Frontal cortex (tissue), 3 donors: ENCODE measurements at regions not wholly inside any gene's neighbourhood (a gene's known extent, or its start where the extent isn't known, plus 50 kb on each side); places are given as distances from the start of the nearest gene placed in this dataset.
"Not testable (repeated sequence)": the region's sequence is repeated elsewhere in the genome, so short reads cannot be mapped to it uniquely, and the experiment has no call there.

Source experiments
- DNase-seq, 2 donors: peaks; one replicate each; pipeline ENCODE4 v3.0.0; 2012; ENCODE audit warnings: low spot score in 2 of 2
- FAIRE-seq: peaks from 2 replicates; lab custom pipeline; 2012; peaks lifted over from hg19 to GRCh38; lab: Jason Lieb, UNC
- donor health status: control.
- donor health status: control.
- donor health status: control.

GRCh38 chr4:126627255-126627654 lies 1005.5 kb upstream of the INTU start:
- no peak for FAIRE-seq
- DNase-seq: no peak

GRCh38 chr4:126628933-126629332 lies 1003.8 kb upstream of the INTU start:
- no peak for DNase-seq
- FAIRE-seq: no peak

DNA sequence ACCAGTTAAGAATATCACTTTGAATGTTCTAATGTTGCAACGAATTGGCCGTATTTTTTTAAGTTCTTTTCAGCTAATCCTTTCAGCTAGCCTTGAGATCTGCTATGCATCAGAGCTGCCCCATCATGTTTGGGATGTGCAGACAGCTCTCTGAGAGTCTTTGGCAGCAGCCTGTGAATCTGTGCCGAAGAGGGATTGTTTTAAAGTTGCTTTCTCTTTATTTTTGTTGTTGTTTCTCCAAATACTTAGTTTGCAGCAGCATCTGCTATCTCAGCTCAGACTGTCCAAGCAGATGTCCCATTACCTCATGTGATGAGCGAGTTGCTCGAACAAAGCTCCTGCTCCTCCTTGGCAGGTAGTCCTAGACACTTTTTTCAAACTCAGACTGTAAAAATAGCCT lies 1002.5 kb upstream of the INTU start:
- FAIRE-seq (no peak), DNase-seq (no peak)

DNA sequence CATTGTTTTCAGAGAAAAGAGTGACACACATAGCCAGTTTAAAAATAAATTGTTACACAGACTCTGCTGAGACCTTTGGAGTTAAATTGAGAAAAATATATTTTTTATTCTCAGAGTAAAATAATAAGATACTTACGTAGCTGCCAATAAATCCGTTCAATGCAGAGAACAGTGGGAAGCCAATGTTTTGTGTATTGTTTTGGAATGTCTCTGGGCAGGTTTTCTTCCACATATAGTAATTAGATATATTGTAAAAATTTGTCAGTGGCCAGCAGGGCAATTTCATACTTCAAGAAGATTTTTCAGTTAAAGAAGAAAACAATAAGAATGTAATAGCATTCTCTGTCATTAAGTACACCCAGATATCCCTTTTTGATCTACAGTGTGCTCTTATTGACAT lies 999.5 kb upstream of the INTU start:
- FAIRE-seq (no peak), DNase-seq (no peak)

DNA sequence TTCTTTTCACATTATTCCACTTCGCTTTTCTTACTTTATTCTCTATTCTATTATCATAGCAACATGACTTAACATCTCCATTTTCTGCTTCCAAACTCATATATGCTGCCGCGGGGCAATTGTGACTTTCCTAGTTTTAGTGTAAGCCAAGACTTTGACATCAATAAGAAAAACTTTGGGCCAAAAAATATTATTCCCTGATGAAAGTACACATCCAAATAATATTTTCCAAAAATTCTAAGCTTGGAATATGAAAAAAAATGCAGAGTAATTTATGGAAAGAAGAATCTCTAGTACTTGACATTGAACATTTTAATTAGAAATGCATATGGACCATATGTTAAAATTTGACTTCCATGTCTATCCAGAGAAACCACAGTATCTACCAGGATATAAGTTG lies 995.1 kb upstream of the INTU start:
- FAIRE-seq: no peak
- no peak for DNase-seq

DNA sequence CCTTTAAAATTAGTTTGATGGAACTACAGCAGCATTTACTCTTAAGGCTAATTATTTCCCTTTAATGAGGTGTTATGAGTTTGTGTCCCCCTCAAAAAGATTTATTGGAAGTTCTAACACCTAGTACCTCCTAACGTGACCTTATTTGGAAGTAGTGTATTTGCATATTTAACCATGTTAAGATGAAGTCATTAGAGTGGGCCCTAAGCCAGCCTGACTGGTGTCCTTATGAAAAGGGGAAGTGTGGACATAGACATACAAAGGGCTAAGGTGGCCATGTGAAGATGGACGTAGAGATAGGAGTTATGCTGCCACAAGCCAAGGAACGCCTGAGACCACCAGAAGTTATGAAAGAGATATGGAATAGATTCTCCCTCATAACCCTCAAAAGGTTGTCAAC lies 985.4 kb upstream of the INTU start:
- no peak for DNase-seq
- FAIRE-seq: no peak

- no peak for FAIRE-seq
- DNase-seq: no peak
Measured at GRCh38 chr4:126647756-126648397, 984.9 kb upstream of the INTU start.

GRCh38 chr4:126658411-126658810 lies 974.3 kb upstream of the INTU start:
- no peak for FAIRE-seq
- no peak for DNase-seq

DNA sequence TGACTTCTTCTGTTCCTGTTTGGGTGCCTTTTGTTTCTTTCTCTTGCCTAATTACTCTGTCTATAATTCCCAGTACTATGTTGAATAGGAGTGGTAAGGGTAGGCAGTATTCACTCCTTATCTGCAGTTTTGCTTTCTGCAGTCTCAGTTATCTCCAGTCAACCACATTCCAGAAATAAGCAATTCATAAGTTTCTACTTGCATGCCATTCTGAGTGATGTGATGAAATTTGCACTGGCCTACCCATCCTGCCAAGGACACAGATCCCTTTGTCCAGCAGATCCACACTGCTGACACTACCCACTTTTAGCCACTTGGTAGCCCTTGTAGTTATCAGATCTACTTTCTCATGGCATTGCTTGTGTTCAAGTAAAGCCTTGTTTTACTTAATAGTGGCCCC lies 971.6 kb upstream of the INTU start:
- no peak for FAIRE-seq

DNA sequence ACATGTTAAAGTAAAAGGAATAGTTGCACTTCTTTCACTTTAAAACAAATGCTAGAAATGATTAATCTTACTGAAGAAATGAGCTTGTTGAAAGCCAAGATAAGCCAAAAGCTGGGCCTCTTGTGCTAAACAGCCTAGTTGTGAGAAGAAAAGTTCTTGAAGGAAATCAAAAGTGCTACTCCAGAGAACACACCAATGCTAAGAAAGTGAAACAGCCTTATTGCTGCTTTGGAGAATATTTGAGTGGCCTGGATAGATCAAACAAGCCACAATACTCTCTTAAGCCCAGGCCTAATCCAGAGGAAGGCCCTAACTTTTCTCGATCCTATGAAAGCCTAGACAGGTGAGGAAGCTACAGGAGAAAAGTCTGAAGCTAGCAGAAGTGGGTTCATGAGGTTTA lies 967.9 kb upstream of the INTU start:
- FAIRE-seq: no peak
- DNase-seq: no peak

More for the DNA sequence above, 971.6 kb upstream of the INTU start:
- DNase-seq: no peak

- not testable (repeated sequence) for DNase-seq, FAIRE-seq
Measured at GRCh38 chr4:126670038-126670437, 962.7 kb upstream of the INTU start.

DNA sequence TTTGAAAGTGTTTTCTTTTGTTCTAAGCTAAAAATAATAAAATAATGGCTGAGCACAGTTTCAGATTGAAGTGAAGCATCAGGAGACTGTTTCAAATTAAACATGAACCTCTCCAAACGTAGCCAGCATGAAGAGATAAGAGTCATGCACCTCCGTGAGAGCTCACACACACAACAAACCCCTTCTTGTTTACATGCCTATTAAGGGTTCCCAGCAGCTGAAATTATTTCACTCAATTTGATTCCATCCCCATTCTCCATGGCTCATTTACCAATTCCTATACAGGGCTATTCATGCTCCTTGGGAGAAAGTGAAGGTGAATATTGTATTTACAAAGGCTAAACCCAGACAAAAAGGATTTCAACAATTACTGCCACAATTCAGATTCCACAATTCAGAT lies 954.1 kb upstream of the INTU start:
- FAIRE-seq (no peak), DNase-seq (no peak)

DNA sequence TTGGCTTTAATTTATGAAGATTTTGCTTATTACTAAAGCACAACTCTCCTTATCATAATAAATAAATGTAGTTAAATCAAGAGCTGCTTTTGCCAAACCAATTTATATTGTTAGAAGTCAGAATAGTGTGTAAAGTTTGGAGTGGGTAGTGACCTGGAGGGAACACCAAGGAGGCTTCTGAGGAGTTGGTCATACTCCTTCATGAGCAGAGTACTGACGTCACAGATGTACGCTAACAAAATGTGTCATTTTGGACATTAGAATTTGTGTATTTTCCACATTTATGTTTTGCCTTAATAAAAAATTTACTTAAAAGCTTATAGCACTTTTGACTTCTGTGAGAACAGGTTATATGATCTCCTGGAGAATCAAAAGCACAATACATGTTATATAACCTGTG lies 953.5 kb upstream of the INTU start:
- no peak for DNase-seq
- FAIRE-seq: no peak

DNA sequence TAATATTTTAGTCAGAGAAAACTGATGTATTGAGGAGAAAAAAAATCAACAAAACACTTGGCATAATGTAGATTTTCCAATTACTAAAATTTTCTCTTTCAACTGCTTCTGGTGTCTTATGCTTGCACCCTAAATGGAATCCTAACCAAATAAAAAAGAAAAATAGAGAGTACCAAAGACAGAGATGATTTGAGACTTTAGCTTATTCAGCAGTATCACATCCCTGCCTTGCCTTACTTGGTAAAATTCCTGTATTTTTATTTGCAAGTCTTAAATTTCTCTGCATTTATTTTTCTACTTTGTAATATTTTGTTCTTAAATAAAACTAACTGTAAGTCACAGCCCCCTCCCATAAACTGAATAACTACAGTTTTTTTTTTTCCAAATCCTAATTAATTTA lies 950.5 kb upstream of the INTU start:
- DNase-seq (no peak), FAIRE-seq (no peak)

DNA sequence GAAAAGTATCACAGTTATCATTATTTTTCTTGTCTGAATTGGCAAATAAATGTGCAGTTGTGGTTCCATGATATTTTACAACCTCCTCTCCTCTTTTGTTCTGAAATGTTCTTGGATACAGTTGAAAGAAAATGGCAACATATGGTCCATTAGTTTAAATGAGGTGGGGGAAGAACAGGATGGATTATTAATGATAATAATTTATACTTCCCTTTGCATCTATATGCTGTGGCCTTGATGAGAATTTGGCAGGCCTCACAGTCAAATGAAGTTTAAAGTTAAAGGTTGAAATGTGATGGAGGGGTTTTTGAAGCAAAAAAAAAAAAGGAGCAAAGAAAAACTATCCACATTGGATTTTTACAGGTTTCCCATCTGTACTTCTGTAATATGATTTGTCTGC lies 946.3 kb upstream of the INTU start:
- DNase-seq: no peak
- no peak for FAIRE-seq

DNA sequence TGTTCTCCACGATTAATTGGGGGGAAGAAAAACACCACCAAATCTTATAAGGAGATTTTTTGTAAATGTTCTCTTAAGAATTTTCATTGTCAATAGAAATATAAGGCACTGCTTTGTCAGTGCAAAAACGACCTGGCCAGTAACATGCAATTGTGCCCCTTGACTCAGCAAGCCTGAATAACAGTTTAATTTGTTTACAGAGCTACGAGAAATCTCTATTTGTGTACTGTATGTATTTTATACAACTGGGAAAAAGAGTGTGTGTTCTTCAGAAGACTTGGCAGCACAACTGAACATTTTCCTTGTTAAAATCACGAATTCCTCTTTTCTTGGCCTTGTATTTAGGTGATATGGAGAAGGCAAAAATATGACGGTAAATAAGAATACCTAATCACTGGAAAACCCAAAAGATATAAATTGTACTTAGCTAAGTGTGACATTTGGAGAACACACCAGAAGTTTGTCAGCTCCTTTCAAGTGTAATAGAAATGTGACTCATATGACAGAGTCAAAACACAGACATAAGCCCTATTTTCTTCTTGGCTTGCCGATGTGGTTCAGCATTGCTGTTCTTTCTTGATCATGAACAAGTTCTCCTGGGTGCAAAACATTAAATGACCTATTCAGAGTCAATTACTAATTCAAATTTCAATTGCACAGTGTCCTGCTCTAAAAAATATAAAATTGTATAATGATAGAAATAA lies 945.0 kb upstream of the INTU start:
- FAIRE-seq (no peak), DNase-seq (no peak)

GRCh38 chr4:126691797-126692196 lies 941.0 kb upstream of the INTU start:
- DNase-seq (no peak), FAIRE-seq (peak; percentile 17)

- FAIRE-seq: no peak
- DNase-seq: no peak
Measured at GRCh38 chr4:126697748-126698147, 935.0 kb upstream of the INTU start.

DNA sequence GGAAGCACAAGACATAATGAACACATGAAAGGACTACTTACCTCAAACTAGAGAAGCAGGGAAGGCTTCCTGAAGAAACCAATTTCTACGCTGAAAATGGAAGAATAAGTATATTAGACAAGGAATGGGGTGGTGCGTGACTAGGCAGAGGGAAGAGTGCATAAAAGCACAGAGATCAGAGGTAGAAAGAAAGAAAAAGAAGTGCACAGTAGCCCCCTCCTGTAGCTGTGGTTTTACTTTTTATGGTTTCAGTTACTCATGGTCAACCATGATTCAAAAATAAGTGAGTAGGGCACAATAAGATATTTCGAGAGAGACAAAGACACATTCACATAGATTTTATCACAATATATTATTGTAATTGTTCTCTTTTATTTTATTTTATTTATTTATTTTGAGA lies 934.5 kb upstream of the INTU start:
- no peak for FAIRE-seq
- DNase-seq: no peak

DNA sequence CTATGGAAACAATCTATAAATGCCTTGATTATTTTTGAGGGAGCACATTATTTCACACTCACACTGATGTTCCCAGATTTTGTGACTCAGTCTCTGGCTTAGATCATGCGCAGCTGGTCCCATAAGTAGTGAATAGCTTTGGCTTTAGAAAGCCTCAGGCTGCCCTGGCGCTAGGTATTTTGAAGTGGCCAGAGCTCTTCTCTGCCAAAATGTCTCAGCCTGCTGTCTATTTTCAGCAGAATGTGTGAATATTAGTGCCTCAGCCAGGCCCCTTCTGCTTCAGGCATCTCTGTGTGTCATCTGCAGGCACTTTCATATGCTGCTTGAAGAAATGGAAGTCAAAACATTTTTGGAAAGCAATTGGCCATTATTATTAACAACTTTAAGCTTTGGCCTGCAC lies 931.0 kb upstream of the INTU start:
- FAIRE-seq (no peak), DNase-seq (no peak)

DNA sequence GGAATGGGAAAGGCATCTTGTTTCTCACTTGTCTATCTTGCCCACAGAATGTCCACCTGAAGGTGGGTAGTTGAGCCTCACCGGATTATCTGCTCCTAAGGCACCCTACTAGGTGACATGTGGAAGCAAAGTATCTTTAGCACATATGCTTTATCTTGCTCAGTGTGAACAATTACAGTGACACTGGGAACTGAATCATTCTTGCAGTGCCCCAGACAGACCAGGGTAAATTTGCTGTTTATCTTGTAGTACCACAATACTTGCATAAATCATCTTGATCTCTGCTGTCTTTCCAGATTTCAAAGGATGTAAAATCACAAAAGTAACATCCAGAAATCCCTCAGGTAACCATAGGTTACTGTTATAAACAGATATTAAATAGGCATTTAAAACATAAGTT lies 930.0 kb upstream of the INTU start:
- DNase-seq (no peak), FAIRE-seq (no peak)

- no peak for DNase-seq
- FAIRE-seq: no peak
Measured at GRCh38 chr4:126705266-126705665, 927.5 kb upstream of the INTU start.
